Osteoblast (primary cell): ENCODE measurements at regions not wholly inside any gene's neighbourhood (a gene's known extent, or its start where the extent isn't known, plus 50 kb on each side); places are given as distances from the start of the nearest gene placed in this dataset.

ENCODE experiments used
- DNase-seq: peaks from one replicate; pipeline ENCODE4 v3.0.0; 2011; ENCODE audit warnings: low spot score, mixed read lengths; ENCODE audit not compliant: insufficient read length; ENCODE audit errors: missing footprints
- H2AFZ ChIP-seq: 2 replicates; pipeline ENCODE4 v1.6.0; 2011; ENCODE audit warnings: mild to moderate bottlenecking, low read length
- H3K27ac ChIP-seq: 2 replicates; pipeline ENCODE4 v1.5.1; 2011; ENCODE audit warnings: mild to moderate bottlenecking, low read depth, low read length, moderate library complexity
- H3K27me3 ChIP-seq: 2 replicates; pipeline ENCODE4 v1.6.0; 2012; ENCODE audit warnings: mild to moderate bottlenecking, control low read depth, inconsistent platforms, low read length, moderate library complexity; ENCODE audit not compliant: insufficient read depth
- H3K36me3 ChIP-seq: 2 replicates; pipeline ENCODE4 v1.5.1; 2011; ENCODE audit warnings: mild to moderate bottlenecking, low read length, control low read depth, moderate library complexity; ENCODE audit not compliant: insufficient read depth
- H3K4me1 ChIP-seq: 2 replicates; pipeline ENCODE4 v1.5.1; 2011; ENCODE audit warnings: mild to moderate bottlenecking, low read length, control low read depth, moderate library complexity; ENCODE audit not compliant: insufficient read depth
- H3K4me2 ChIP-seq: 2 replicates; pipeline ENCODE4 v1.6.0; 2011; ENCODE audit warnings: mild to moderate bottlenecking, low read length; ENCODE audit not compliant: insufficient read depth
- H3K4me3 ChIP-seq: fragments of 200-600 bp; sonication (generic); 3 replicates; pipeline ENCODE4 v1.5.1; 2012; ENCODE audit warnings: mild to moderate bottlenecking, low read length, inconsistent platforms; ENCODE audit not compliant: insufficient read depth
- H3K79me2 ChIP-seq: 2 replicates; pipeline ENCODE4 v1.6.0; 2012; ENCODE audit warnings: mild to moderate bottlenecking, low read length, control low read depth, inconsistent platforms; ENCODE audit not compliant: insufficient read depth
- H3K9me3 ChIP-seq: 2 replicates; pipeline ENCODE4 v1.5.1; 2011; ENCODE audit warnings: low read depth, low read length, control low read depth
- H4K20me1 ChIP-seq: 2 replicates; pipeline ENCODE4 v1.6.0; 2012; ENCODE audit warnings: mild to moderate bottlenecking, low read length, control low read depth; ENCODE audit not compliant: insufficient read depth
- CTCF ChIP-seq: IDR thresholded peaks from 2 replicates; pipeline ENCODE4 v1.5.1; 2011; ENCODE audit warnings: mild to moderate bottlenecking, low read depth, low read length, moderate library complexity; ENCODE audit errors: extremely low read depth

GRCh38 chrX:39813631-39814277 lies 284.0 kb downstream of the BCOR start:
- Histone ChIP-seq H3K4me3 (no peak overlapping the region), H3K9me3 (no peaks in the 10 kb centered on the region), H3K27ac (peak overlapping the region; percentile 63), H3K27me3 (no peaks in the 10 kb centered on the region), H3K79me2 (no peaks in the 10 kb centered on the region), H3K36me3 (no peaks in the 10 kb centered on the region), H2AFZ (peak overlapping the region; percentile 28), H3K4me1 (peaks cover 28% of the 10 kb centered on the region), H4K20me1 (no peaks in the 10 kb centered on the region), H3K4me2 (peak overlapping the region; percentile 55)
- peak; percentile 56 for DNase-seq
- TF ChIP-seq CTCF, result no peak

- no peaks in the 10 kb centered on the region for H4K20me1 ChIP-seq
- H3K4me2 ChIP-seq, result peak overlapping the region; percentile 55
- peak overlapping the region; percentile 29 for H3K27ac ChIP-seq
- peaks cover under 1% of the 10 kb centered on the region for H3K27me3 ChIP-seq
- no peak overlapping the region for H3K4me3 ChIP-seq
- peak; percentile 56 for DNase-seq
- peak; percentile 59 for TF ChIP-seq CTCF
- no peaks in the 10 kb centered on the region for H3K36me3 ChIP-seq
- no peak overlapping the region for H2AFZ ChIP-seq
- H3K79me2 ChIP-seq, result no peaks in the 10 kb centered on the region
- H3K4me1 ChIP-seq, result peaks cover 21% of the 10 kb centered on the region
- no peaks in the 10 kb centered on the region for H3K9me3 ChIP-seq
Measured at GRCh38 chrX:39814391-39814790, 283.4 kb downstream of the BCOR start.

GRCh38 chrX:39815631-39816030 lies 282.1 kb downstream of the BCOR start:
- no peaks in the 10 kb centered on the region for H3K9me3 ChIP-seq
- H4K20me1 ChIP-seq, result no peaks in the 10 kb centered on the region
- DNase-seq, result peak; percentile 48

More at GRCh38 chrX:39815631-39816030, 282.1 kb downstream of the BCOR start:
- no peak overlapping the region for H2AFZ ChIP-seq
- no peak overlapping the region for H3K4me3 ChIP-seq
- H3K36me3 ChIP-seq, result no peaks in the 10 kb centered on the region
- no peak overlapping the region for H3K4me2 ChIP-seq
- H3K27me3 ChIP-seq, result peaks cover 5% of the 10 kb centered on the region
- H3K4me1 ChIP-seq, result peaks cover 19% of the 10 kb centered on the region
- no peak overlapping the region for H3K27ac ChIP-seq
- H3K79me2 ChIP-seq, result no peaks in the 10 kb centered on the region
- TF ChIP-seq CTCF, result no peak
